Stimulated activated CD4-positive, alpha-beta T cell treated with anti-CD3 and anti-CD28 coated beads, TNF-alpha, amount 100 ng/mL, for 48 hours (primary cell): ENCODE measurements at regions not wholly inside any gene's neighbourhood (a gene's known extent, or its start where the extent isn't known, plus 50 kb on each side); places are given as distances from the start of the nearest gene placed in this dataset.
"Not testable (repeated sequence)": the region's sequence is repeated elsewhere in the genome, so short reads cannot be mapped to it uniquely, and the experiment has no call there.

Experiments used
- DNase-seq, 3 donors: peaks; one replicate each; pipeline ENCODE4 v3.0.0-alpha.2; 2020; ENCODE audit warnings: low read depth in 3 of 3

DNA sequence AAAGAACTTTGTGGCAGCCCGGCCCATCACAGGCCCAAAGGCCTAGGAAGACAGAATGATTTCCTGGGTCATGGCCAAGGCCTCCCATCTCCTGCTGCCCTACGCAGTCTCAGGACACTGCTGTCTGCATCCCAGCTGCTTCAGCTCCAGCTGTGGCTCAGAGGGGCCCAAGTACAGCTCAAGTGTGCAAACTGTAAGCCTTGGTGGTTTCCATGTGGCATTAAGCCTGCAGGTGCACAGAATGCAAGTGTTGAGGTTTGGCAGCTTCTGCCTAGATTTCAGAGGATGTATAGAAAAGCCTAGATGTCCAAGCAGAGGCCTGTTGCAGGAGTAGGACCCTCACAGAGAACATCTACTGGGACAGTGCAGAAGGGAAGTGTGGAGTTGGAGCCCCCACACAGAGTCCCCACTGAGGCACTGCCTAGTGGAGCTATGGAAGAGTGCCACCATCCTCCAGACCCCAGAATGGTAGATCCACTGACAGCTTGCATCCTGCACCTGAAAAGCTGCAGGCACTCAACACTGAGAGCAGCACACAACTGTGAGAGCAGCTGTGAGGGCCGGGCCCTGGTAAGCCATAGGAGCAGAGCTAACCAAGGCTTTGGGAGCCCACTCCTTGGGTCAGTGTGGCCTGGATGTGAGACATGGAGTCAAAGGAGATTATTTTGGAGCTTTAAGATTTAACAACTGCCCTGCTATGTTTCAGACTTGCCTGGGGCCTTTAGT is 208.2 kb upstream of the CMC1 start:
- no peak for DNase-seq

DNA sequence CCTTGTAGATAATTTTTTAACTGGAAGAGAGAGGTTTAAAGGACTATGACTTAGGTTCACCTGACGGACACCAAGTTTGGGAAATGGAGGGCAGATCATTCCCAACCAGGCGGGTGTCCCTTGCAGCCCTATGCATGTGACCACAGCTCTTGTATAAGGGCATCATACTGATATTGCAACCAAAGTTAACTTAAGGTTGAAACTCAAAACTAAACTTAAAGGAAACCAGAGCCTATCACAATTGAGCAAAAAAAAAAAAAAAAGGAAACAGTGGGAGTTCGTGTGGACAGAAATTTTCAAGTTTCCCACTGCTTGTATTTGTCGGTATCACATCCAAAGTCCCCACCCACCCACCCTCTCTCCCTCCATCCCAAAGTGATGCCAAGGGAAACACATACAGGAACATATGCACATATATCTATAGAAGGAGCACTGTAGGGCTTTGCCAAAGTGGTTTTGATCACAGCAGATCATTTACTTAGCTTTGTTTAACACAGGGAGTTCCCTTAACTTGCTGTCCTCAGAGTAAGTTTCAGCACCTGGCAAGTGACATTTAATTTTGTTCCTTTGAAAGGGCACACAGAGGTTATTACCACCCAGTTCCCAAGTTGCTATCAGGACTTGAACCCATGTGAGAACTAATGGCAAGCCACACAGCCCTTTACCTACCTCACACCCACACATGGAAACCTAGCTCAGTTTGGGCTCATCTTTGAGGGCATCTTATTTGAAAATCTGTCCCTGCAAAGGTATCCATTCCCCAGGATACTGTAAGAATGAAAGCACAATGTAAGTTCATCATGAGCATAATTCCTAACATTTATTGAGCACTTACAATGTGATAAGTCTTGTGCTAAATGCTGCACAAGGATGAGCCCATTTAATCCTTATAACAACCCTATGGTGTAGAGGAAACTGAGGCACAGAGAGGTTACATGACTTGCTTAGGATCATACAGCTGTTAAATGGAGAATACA is 204.5 kb upstream of the CMC1 start:
- no peak for DNase-seq

DNA sequence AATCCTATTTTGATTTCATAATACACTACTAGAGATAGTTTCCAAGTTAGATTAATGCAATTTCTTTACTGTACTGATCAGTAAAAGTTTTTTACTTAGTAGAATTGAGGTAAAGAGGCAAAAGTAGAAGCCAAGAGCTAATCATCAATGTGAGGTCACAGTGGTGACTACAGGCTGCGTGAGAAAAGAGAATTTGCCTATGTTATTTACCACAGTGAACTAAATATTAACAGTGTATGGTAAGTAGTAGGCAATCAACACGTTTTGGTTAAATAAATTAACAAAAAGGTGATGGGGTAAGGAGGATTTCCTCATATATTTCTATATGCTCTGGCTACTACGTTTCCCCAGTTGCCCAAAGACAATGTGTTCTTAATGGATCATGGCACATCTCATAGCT is 202.2 kb upstream of the CMC1 start:
- no peak for DNase-seq

DNA sequence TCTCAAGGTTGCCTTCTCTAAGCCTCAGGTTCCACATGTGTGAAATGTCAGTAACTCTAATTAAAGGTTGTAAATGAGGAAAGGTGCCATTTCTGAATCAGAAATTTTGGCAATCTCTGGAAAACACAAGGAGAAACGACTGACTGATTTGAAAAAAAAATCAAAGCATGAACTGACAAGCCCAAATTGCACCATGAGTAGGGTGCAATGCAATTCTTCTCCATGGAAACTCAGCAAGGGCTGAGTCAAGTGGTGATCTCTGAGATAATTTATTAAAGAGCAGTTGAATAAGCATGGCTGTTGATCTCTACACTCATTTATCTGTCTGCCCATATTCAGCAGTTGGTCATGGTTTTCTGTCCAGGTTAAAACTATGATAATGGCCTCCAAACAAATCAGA is 201.6 kb upstream of the CMC1 start:
- no peak for DNase-seq

DNA sequence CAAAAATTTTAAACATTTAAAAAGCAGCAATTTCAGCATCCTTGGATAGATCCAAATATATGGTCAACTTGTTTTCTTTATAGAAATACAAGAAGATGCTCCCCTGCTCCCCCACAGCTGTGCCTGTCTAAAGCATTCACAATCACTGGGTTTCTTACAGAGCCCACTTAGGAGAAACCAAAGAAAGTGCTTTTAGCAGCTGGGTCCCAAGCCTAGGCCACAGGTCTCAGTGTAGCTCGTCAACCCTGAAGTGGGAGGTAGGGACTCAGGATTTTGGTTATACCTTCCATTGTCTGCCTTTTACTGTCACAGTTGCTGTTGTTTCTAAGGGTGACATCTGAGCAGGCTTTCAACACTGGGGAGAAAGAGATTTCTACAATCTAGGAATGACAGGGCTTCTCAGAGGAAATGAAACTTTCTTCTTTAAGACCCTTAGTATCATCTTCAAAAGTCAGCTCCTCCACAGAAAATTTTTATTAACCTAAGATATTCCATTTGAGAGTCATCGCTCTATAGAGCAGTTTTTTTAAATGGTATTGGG is 199.3 kb upstream of the CMC1 start:
- no peak for DNase-seq

DNA sequence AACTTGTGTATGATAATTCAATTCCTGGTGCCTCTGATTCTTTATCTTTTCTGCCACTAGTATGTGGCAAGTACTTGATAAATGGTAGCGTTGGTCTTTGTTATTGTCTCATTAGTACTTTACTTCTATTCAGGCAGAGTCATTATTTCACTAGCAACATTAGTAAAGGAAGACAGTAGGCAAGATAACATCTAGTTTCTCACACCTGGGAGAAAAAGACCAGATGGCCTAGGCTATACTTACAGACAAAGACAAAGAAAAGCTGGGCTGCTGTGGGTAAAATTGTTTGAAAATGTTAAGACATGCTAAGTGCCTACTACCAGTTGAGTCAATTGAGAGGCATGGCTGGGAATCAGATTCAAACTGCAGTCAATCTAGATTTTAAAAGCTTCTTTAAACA is 198.7 kb upstream of the CMC1 start:
- DNase-seq, result no peak

DNA sequence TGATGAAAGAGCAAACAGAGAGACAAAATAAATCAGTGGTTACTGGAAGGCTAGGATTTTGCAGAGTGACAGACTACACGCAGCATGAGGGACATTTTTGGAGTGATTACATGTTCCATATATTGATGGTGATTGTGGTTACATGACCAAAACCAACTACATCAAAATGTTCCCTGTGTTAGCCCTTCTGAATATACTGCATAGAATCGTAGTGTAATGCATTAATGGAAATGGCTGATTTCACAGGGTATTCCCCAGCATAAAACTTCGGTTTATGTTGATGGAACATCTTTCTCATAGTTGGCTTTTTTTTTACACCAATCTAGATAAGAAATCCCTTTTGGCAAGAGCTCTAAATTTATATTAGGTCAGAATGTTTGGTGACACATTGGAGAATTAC is 191.3 kb upstream of the CMC1 start:
- DNase-seq, result no peak

DNA sequence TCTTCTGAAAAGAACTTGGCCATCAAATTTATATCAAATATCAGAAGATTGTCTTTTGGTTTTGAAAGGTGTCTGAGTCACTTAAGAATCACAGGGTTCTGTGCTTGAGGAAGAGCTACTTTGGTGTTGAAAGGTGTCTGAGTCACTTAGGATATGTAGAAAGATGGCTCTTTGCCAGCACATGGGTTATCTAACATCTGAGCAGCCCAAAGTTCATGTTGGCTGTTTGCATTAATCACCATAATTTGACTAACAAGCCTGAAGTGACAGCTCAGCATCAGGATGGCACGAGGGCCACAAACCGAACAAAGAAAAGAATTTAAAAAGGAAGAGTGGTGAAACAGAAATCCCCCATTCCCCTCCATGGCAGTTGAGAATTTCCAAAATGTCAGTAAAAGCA is 190.5 kb upstream of the CMC1 start:
- DNase-seq, result peak; percentile 9 to 30 (median 15)

DNA sequence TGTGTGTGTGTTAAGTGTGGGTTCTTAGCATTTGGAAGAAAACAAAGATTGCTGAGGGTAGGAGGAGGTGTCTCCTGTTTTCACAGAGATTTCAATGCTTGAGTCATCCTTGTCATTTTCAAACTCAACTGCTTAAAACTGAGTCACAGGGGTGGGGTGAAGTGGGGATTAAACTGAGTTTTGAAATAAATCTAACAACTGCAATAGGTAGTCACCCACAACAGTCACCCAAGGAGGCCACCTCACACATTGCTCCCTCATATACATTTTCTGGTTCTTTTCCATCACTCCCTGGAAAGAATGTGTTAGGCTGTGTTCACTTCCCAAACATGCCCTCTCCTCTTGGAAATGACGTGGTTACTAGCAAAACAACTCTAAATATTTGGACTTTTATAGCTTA is 187.7 kb upstream of the CMC1 start:
- peak in 1 of 3 donors; percentile 21 for DNase-seq

DNA sequence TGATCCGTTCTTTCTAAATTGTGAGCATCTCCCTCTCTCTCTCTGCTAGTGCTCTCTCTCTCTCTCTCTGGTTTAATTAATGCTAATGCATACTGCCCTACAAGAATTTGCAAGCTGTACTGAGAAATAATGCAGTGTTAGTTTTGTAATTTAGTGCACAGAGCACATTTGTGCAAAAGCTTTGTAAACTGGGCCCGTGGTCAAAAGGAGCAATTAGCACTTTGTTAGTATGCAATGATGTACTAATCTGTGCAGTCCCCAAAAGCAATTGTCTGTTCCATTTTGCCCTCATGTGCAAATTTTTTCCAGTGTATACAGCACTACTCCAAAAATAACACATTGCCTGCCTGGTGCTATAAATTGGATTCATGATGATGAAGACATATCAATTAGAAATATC is 184.6 kb upstream of the CMC1 start:
- DNase-seq, result no peak

DNA sequence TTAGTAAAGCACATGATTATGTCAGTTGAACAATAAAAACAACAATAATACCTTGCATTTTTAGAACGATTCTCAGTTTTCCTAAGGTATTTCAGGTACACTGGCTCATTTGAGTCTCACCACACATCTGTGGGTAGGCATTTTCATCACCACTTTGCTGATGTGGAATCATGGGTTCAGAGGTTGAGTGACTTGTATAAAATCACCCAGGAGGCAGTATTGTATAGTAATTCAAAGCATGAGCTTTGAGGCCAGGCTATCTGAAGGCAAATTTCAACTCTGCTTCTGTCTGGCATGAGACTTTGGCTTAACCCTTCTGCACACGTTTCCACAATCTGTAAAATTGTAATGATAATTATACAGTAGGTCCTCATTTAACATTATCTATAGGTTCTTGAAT is 183.9 kb upstream of the CMC1 start:
- DNase-seq, result no peak

DNA sequence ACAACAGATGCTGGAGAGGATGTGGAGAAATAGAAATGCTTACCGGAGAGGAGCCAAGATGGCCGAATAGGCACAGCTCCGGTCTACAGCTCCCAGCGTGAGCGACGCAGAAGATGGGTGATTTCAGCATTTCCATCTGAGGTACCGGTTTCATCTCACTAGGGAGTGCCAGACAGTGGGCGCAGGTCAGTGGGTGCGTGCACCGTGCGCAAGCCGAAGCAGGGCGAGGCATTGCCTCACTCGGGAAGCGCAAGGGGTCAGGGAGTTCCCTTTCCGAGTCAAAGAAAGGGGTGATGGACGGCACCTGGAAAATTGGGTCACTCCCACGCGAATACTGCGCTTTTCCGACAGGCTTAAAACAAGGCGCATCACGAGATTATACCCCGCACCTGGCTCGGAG is 182.2 kb upstream of the CMC1 start:
- DNase-seq, result not testable (repeated sequence)

DNA sequence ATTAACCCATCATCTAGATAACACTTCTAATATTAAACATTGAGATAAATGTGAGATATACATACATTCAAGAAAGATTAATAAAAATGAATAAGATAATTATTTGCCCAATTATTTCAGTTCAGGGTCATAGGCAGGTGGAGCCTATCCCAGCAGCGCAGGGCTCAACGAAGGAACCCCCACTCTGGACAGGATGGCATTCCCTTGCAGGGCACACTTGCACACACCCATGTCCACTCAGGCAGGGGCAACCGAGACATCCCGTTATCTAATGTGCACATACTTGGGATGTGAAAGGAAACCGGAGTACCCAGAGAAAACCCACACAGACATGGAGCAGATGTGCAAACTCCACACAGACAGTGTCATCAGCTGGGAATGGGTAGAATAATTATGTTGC is 175.4 kb upstream of the CMC1 start:
- DNase-seq, result no peak

DNA sequence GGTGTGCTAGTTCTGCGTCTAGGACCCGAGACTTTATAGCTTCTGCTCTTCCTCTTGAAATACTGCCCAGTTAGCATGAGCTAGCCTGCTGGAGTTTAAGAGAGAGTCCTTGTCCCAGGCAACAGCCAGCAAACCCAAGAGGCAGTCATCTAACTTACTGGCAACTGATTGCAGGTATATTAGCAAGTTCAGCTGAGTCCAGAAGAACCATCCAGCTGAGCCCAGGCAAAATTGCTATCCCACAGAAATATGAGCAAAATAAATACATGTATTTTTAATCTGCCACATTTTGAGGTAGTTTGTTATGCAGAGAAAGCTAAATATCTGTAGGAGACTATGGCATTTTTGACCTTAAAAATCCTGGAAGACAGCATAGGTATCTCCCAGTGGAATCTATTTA is 174.4 kb upstream of the CMC1 start:
- no peak for DNase-seq

DNA sequence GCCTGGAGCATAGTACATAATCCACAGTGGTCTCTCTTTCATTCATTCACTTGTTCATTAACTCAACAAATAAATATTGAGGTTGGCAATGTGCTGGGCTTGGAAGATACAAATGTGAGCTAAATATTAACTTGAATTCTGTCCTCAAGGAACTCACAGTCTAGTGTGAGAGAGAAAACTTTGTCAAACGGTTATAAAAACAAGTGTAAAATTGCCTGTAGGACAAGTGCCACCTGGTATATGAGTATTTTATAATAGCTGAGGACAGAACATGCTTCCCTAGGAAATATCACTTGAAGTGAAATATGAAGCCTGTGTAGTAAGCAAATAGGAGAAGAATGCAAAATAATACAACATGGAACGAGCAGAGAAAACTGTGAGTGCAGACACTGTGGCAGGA is 173.1 kb upstream of the CMC1 start:
- no peak for DNase-seq

DNA sequence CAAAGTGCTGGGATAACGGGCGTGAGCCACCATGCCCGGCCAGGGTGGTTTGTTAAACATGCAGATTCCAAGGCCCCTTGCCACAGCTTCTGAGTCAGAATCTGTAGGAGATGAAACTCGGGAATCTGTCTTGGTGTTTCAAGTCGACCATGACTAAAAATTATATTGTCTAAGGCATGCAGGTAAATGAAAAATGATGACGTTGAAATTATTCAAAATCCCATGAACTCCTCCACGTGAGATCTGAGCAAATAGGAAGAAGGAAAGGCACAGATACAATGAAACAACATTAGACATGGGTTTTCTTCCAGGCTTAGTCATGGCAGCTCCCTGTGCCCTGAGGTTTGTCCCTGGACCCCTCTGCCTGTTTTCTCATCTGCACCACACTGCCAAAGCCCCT is 172.0 kb upstream of the CMC1 start:
- DNase-seq, result no peak

DNA sequence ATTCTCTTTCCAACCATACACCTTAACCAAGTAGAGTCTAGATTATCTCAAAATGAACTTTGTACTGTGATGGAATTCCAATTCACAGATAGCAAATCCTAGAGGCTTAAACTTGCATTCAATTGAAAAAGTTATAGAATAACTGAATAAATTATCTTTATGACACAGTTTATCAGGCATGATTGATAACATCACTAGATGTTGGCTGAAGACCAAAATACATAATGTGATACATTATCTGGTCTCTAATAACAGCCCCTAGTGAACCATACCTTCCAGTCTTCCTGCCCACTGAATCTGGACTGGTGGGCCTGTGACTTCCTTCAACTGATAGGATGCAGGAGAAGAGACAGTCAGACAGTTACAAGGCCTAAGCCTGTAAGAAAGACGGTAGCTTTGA is 165.2 kb upstream of the CMC1 start:
- DNase-seq, result no peak

DNA sequence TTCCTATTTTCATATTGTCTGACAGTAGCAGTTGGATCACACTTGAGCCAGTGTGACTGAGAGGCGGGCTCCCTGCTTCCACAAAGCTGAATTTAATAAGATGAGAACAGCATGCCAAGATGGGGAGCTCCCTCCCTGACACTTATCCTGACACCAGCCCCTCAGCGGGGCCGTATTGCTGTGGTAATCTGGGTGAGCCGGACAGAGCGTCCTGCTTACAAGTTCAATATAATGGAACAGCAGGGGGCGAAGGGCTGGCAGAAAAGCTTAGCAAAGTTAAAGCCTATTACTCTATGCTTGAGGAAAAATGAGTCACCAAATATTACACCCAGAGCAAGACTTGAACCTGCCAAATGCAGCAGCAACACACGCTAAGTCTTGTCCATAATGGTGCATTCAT is 163.8 kb upstream of the CMC1 start:
- no peak for DNase-seq

DNA sequence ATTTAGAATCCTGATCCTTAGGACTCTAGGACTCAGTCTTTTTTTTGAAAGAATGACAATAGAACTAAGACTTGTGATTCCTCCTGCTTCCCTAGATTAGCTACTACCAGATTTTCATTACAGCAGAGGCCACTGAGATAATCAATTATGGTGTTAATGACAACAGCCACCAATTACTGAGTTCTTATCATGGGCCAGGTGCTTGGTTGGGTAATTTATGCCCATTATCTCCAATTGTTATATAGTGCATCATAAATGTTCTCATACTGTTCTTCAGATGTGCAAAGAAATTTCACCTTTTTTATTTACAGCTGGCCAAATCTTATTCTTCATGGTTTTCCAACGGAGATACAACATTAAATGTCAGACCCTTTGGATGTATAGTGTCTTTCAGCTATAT is 162.9 kb upstream of the CMC1 start:
- DNase-seq, result no peak

DNA sequence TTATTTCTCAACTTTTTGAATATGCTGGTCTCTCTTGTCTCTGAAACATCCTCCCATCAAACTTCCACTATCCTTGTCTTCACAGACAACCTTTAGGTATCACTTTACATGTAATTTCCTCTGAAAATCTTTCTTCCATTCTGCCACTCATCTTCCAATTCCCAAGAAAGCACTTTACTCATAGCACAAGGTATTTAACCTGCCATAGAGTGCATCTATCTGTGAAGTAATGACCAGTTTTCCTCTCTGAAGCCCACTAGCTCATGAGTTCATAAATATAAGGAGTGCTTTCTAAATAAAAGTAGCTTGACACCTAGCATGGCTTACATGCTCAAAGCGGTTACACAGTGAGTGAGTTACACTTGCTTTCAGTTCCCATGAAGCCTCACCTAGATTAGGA is 160.7 kb upstream of the CMC1 start:
- DNase-seq, result no peak

DNA sequence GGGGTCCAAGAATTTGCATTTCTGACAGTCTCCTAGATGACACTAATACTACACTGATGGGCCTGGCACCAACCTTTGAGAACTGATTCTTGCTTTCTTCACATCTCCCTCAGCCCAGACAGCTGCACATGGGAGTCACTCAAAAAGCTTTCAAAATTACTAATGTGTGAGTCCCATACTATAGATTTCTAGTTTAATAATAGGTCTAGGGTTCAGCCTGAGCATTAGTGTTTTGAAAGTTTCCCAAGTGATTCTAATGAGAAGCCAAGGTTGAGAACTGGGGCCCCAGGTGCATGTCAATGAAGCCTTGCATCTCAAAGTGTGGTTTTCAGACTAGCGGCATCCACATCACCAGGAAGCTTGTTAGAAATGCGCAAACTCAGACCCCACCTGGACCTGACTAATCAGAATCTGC is 159.9 kb upstream of the CMC1 start:
- DNase-seq, result no peak

DNA sequence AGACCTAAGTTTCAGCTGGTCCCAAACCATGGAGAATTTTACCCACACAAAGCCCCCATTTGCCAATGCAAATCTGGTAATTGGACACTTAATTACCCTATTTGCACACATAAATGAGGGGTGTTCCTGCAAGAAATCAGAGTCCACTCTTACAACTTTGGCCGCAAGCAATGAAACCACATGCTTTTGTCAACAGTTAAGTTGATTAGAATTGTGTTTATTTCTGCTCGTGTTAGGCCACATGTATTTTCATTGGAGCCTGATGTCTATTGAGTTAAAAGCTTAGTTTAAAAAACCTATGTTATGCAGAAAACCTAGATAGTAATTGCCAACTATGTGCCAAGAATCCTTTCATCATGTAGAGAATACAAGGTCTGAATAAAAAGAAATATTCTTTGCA is 153.8 kb upstream of the CMC1 start:
- DNase-seq, result no peak
